HepG2 (cell line): ENCODE measurements at regions not wholly inside any gene's neighbourhood (a gene's known extent, or its start where the extent isn't known, plus 50 kb on each side); places are given as distances from the start of the nearest gene placed in this dataset.

Experiments
- CBX5 ChIP-seq: sonication (generic); formaldehyde crosslinking; IDR thresholded peaks from 2 replicates; pipeline ENCODE4 v1.4.0; 2020; ENCODE audit warnings: missing genetic modification reagents, borderline replicate concordance
- DPF2 ChIP-seq: sonication (generic); formaldehyde crosslinking; IDR thresholded peaks from 2 replicates; pipeline ENCODE4 v1.4.0; 2020; ENCODE audit warnings: mild to moderate bottlenecking, low read depth, missing genetic modification reagents, borderline replicate concordance
- EP300 ChIP-seq, 3 experiments: sonication (generic) in 1 of 3; formaldehyde crosslinking in 1 of 3; IDR thresholded peaks; 2 replicates each; pipeline versions ENCODE4 v1.5.1 to v1.6.1; 2011 to 2020; ENCODE audit warnings: low read depth in 2 of 3, low read length in 2 of 3, borderline replicate concordance in 1 of 3, improper control_type of control experiment in 1 of 3, mild to moderate bottlenecking in 1 of 3, missing genetic modification reagents in 1 of 3, moderate library complexity in 1 of 3
- FOXO1 ChIP-seq: sonication (generic); formaldehyde crosslinking; IDR thresholded peaks from 2 replicates; pipeline ENCODE4 v1.4.0; 2020; ENCODE audit warnings: missing genetic modification reagents
- HDAC1 ChIP-seq: sonication (generic); formaldehyde crosslinking; IDR thresholded peaks from 2 replicates; pipeline ENCODE4 v1.5.1; 2020; ENCODE audit warnings: mild to moderate bottlenecking, missing genetic modification reagents
- NR2C2 ChIP-seq: sonication (generic); formaldehyde crosslinking; IDR thresholded peaks from 2 replicates; pipeline ENCODE4 v1.4.0; 2020; ENCODE audit warnings: missing genetic modification reagents, mild to moderate bottlenecking, moderate library complexity, borderline replicate concordance
- POLR2G ChIP-seq: fragments of 200-400 bp; formaldehyde crosslinking; IDR thresholded peaks from 2 replicates; pipeline ENCODE4 v1.6.1; 2018; ENCODE audit warnings: mild to moderate bottlenecking, low read depth, low read length, moderate library complexity
- REPIN1 ChIP-seq: sonication (generic); formaldehyde crosslinking; IDR thresholded peaks from 2 replicates; pipeline ENCODE4 v1.8.0; 2022; ENCODE audit warnings: missing genetic modification reagents, low read depth, mild to moderate bottlenecking, borderline replicate concordance
- SIN3B ChIP-seq: fragments of 150-350 bp; IDR thresholded peaks from 2 replicates; pipeline ENCODE4 v1.6.1; 2014; ENCODE audit warnings: low read length
- SOX6 ChIP-seq, 2 experiments: fragments of 450-650 bp in 1 of 2; sonication (generic) in 1 of 2; formaldehyde crosslinking in 1 of 2; IDR thresholded peaks; 2 replicates each; pipeline versions ENCODE4 v1.4.0 to v1.6.1; 2017 to 2020; ENCODE audit warnings: antibody characterized with exemption in 1 of 2, mild to moderate bottlenecking in 1 of 2, missing genetic modification reagents in 1 of 2
- SPEN ChIP-seq: sonication (generic); formaldehyde crosslinking; IDR thresholded peaks from 2 replicates; pipeline ENCODE4 v1.5.1; 2020; ENCODE audit warnings: low read depth, mild to moderate bottlenecking, missing genetic modification reagents
- ZBTB4 ChIP-seq: sonication (generic); formaldehyde crosslinking; IDR thresholded peaks from 2 replicates; pipeline ENCODE4 v1.4.0; 2020; ENCODE audit warnings: missing genetic modification reagents, mild to moderate bottlenecking, borderline replicate concordance
- ZC3H13 ChIP-seq: sonication (generic); formaldehyde crosslinking; IDR thresholded peaks from 2 replicates; pipeline ENCODE4 v1.8.1; 2023; ENCODE audit warnings: mild to moderate bottlenecking, missing genetic modification reagents, moderate library complexity
- ZNF609 ChIP-seq: sonication (generic); formaldehyde crosslinking; IDR thresholded peaks from 2 replicates; pipeline ENCODE4 v1.4.0; 2020; ENCODE audit warnings: mild to moderate bottlenecking, missing genetic modification reagents, borderline replicate concordance
- ZNF644 ChIP-seq: IDR thresholded peaks from 2 replicates; pipeline ENCODE4 v1.6.1; 2016; ENCODE audit warnings: low read depth
- ZNF781 ChIP-seq: sonication (generic); formaldehyde crosslinking; IDR thresholded peaks from 2 replicates; pipeline ENCODE4 v1.5.1; 2020; ENCODE audit warnings: borderline replicate concordance, mild to moderate bottlenecking, missing genetic modification reagents; ENCODE audit errors: not compliant biosample characterization
- TF ChIP-seq, protein P1 (sequence below): sonication (generic); formaldehyde crosslinking; IDR thresholded peaks from 2 replicates; pipeline ENCODE4 v1.5.1; 2020; ENCODE audit warnings: missing genetic modification reagents, mild to moderate bottlenecking, borderline replicate concordance

- TF ChIP-seq ZNF609 (CRISPR knock-in tag) (peak; percentile 61; the same call in 1 of the 2 replicates), EP300 (IDR thresholded peaks at IDR 0.05; ENCODE audit: low read depth in 2 of 2, low read length in 2 of 2) (peak in 1 of 2 experiments; percentile 68; a peak in 2 of 4 replicates), EP300 (CRISPR knock-in tag; IDR thresholded peaks at IDR 0.05; ENCODE audit: borderline replicate concordance) (no peak), HDAC1 (CRISPR knock-in tag) (peak; percentile 49; the same call in 1 of the 2 replicates), FOXO1 (peak; percentile 81; the same call in 1 of the 2 replicates), NR2C2 (peak; percentile 20; the same call in 1 of the 2 replicates), DPF2 (CRISPR knock-in tag) (peak; percentile 77), ZBTB4 (CRISPR knock-in tag) (no peak), SPEN (CRISPR knock-in tag) (0 out of 2 replicates have a peak, but pooled peaks have one; percentile 23), POLR2G (no peak), SIN3B (no peak), REPIN1 (peak; percentile 79; the same call in 1 of the 2 replicates), ZC3H13 (CRISPR knock-in tag) (no peak), CBX5 (CRISPR knock-in tag) (no peak), SOX6 (IDR thresholded peaks at IDR 0.05) (no peak), SOX6 (CRISPR knock-in tag; IDR thresholded peaks at IDR 0.05) (peak; percentile 87), ZNF644 (peak; percentile 75; the same call in 1 of the 2 replicates), ZNF781 (CRISPR knock-in tag) (no peak)
- TF ChIP-seq, protein P1, sequence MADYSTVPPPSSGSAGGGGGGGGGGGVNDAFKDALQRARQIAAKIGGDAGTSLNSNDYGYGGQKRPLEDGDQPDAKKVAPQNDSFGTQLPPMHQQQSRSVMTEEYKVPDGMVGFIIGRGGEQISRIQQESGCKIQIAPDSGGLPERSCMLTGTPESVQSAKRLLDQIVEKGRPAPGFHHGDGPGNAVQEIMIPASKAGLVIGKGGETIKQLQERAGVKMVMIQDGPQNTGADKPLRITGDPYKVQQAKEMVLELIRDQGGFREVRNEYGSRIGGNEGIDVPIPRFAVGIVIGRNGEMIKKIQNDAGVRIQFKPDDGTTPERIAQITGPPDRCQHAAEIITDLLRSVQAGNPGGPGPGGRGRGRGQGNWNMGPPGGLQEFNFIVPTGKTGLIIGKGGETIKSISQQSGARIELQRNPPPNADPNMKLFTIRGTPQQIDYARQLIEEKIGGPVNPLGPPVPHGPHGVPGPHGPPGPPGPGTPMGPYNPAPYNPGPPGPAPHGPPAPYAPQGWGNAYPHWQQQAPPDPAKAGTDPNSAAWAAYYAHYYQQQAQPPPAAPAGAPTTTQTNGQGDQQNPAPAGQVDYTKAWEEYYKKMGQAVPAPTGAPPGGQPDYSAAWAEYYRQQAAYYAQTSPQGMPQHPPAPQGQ (CRISPR knock-in tag): no peak
Observed at GRCh38 chr3:86269364-86270155, 721.4 kb downstream of the VGLL3 start (continued).
